ENCODE measurements at regions not wholly inside any gene's neighbourhood (a gene's known extent, or its start where the extent isn't known, plus 50 kb on each side); places are given as distances from the start of the nearest gene placed in this dataset.

DNA sequence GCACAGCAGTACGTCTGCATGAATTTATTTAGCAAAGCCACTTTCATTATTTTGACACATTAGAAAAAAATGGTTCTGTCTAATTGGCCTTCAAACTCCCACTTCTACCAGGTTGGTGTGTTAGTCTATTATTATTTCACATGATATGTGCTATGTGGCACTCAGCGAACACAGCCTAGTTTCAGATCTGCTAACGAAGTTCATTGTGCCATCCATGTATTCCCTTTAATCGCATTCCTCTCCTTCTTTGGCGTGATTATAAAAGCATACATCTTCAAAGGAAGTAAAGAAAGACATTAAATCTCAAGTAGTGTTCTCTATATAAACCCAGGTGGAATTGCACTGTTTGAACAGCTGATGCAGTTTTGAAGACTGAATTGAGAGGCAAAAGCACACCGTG lies 96.4 kb upstream of the CACNA2D1 start:
- Histone ChIP-seq H3K36me3 (ENCODE audit: insufficient read depth, low read length) (no peaks in the 10 kb centered on the region), H3F3A (ENCODE audit: insufficient read depth, low read length, poor library complexity, severe bottlenecking) (no peaks in the 10 kb centered on the region), H2AFZ (ENCODE audit: low read depth, low read length) (peak overlapping the region; percentile 6), H3K4me3 (ENCODE audit: low read length) (peak overlapping the region; percentile 28), H4K20me1 (ENCODE audit: insufficient read depth) (no peaks in the 10 kb centered on the region), H3K9me2 (ENCODE audit: insufficient read depth, low read length) (no peaks in the 10 kb centered on the region), H3K27ac (ENCODE audit: low read length) (peak overlapping the region; percentile 42), H3K79me2 (replicated peaks; ENCODE audit: insufficient read depth, low read length) (no peaks in the 10 kb centered on the region), H3K27me3 (ENCODE audit: insufficient read depth, low read depth, low read length) (no peaks in the 10 kb centered on the region), H3K9ac (ENCODE audit: low read length) (no peak overlapping the region), H3K9me3 (ENCODE audit: low read length) (no peaks in the 10 kb centered on the region), H3K4me2 (ENCODE audit: low read length) (peak overlapping the region; percentile 26)
- no peak for TF ChIP-seq EZH2 (IDR thresholded peaks at IDR 0.05; ENCODE audit: borderline replicate concordance, insufficient read depth, low read length, poor library complexity, severe bottlenecking)
- TF ChIP-seq POLR2AphosphoS5 (IDR thresholded peaks at IDR 0.05), result no peak
- TF ChIP-seq, protein P1, sequence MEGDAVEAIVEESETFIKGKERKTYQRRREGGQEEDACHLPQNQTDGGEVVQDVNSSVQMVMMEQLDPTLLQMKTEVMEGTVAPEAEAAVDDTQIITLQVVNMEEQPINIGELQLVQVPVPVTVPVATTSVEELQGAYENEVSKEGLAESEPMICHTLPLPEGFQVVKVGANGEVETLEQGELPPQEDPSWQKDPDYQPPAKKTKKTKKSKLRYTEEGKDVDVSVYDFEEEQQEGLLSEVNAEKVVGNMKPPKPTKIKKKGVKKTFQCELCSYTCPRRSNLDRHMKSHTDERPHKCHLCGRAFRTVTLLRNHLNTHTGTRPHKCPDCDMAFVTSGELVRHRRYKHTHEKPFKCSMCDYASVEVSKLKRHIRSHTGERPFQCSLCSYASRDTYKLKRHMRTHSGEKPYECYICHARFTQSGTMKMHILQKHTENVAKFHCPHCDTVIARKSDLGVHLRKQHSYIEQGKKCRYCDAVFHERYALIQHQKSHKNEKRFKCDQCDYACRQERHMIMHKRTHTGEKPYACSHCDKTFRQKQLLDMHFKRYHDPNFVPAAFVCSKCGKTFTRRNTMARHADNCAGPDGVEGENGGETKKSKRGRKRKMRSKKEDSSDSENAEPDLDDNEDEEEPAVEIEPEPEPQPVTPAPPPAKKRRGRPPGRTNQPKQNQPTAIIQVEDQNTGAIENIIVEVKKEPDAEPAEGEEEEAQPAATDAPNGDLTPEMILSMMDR (IDR thresholded peaks at IDR 0.05; ENCODE audit: poor library complexity, severe bottlenecking), result no peak
- no peak for TF ChIP-seq EP300 (conservative IDR thresholded peaks at IDR 0.05; ENCODE audit: poor library complexity, severe bottlenecking)
- no peak for TF ChIP-seq SMC3 (conservative IDR thresholded peaks at IDR 0.05; ENCODE audit: poor library complexity)
- no peak for TF ChIP-seq TAF1 (IDR thresholded peaks at IDR 0.05; ENCODE audit: low read depth)
- no peak for TF ChIP-seq RAD21 (conservative IDR thresholded peaks at IDR 0.05)
- no peak for TF ChIP-seq MXI1 (conservative IDR thresholded peaks at IDR 0.05; ENCODE audit: poor library complexity, severe bottlenecking)
- TF ChIP-seq, protein P2, sequence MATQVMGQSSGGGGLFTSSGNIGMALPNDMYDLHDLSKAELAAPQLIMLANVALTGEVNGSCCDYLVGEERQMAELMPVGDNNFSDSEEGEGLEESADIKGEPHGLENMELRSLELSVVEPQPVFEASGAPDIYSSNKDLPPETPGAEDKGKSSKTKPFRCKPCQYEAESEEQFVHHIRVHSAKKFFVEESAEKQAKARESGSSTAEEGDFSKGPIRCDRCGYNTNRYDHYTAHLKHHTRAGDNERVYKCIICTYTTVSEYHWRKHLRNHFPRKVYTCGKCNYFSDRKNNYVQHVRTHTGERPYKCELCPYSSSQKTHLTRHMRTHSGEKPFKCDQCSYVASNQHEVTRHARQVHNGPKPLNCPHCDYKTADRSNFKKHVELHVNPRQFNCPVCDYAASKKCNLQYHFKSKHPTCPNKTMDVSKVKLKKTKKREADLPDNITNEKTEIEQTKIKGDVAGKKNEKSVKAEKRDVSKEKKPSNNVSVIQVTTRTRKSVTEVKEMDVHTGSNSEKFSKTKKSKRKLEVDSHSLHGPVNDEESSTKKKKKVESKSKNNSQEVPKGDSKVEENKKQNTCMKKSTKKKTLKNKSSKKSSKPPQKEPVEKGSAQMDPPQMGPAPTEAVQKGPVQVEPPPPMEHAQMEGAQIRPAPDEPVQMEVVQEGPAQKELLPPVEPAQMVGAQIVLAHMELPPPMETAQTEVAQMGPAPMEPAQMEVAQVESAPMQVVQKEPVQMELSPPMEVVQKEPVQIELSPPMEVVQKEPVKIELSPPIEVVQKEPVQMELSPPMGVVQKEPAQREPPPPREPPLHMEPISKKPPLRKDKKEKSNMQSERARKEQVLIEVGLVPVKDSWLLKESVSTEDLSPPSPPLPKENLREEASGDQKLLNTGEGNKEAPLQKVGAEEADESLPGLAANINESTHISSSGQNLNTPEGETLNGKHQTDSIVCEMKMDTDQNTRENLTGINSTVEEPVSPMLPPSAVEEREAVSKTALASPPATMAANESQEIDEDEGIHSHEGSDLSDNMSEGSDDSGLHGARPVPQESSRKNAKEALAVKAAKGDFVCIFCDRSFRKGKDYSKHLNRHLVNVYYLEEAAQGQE (IDR thresholded peaks at IDR 0.05; ENCODE audit: borderline replicate concordance), result no peak

DNA sequence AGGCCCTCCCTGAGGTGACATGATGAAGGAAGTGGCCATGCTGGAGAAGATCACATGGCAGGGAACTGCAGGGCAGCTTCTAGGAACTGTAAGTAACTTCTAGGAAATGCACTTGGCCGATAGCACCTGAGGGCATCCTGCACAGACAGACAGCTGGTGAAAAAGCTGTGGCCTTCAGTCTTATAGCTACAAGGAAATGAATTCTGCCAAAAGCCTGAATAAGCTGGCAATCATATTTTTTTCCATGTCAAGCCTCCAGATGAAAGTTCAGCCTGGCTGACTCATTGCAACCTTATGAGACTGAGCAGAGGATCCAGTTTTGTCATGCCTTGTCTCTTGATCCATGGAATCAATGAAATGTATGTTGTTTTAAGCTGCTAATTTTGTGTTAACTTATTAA lies 91.1 kb upstream of the CACNA2D1 start:
- no peaks in the 10 kb centered on the region for H3K27me3 ChIP-seq (ENCODE audit: insufficient read depth, low read depth, low read length)
- H3K9ac ChIP-seq (ENCODE audit: low read length), result no peak overlapping the region
- no peaks in the 10 kb centered on the region for H3F3A ChIP-seq (ENCODE audit: insufficient read depth, low read length, poor library complexity, severe bottlenecking)
- no peak overlapping the region for H2AFZ ChIP-seq (ENCODE audit: low read depth, low read length)
- H3K9me2 ChIP-seq (ENCODE audit: insufficient read depth, low read length), result no peaks in the 10 kb centered on the region
- no peak overlapping the region for H3K27ac ChIP-seq (ENCODE audit: low read length)
- no peak for TF ChIP-seq POLR2AphosphoS5 (IDR thresholded peaks at IDR 0.05)
- TF ChIP-seq EZH2 (IDR thresholded peaks at IDR 0.05; ENCODE audit: borderline replicate concordance, insufficient read depth, low read length, poor library complexity, severe bottlenecking), result no peak
- TF ChIP-seq, protein P2 (IDR thresholded peaks at IDR 0.05; ENCODE audit: borderline replicate concordance), result no peak
- no peak for TF ChIP-seq MXI1 (conservative IDR thresholded peaks at IDR 0.05; ENCODE audit: poor library complexity, severe bottlenecking)
- no peak for TF ChIP-seq SMC3 (conservative IDR thresholded peaks at IDR 0.05; ENCODE audit: poor library complexity)
- no peak for TF ChIP-seq EP300 (conservative IDR thresholded peaks at IDR 0.05; ENCODE audit: poor library complexity, severe bottlenecking)
- no peak for TF ChIP-seq RAD21 (conservative IDR thresholded peaks at IDR 0.05)
- no peak for TF ChIP-seq TAF1 (IDR thresholded peaks at IDR 0.05; ENCODE audit: low read depth)
- TF ChIP-seq, protein P1 (IDR thresholded peaks at IDR 0.05; ENCODE audit: poor library complexity, severe bottlenecking), result no peak
- H3K36me3 ChIP-seq (ENCODE audit: insufficient read depth, low read length), result no peaks in the 10 kb centered on the region
- H3K79me2 ChIP-seq (replicated peaks; ENCODE audit: insufficient read depth, low read length), result no peaks in the 10 kb centered on the region
- H3K4me3 ChIP-seq (ENCODE audit: low read length), result no peak overlapping the region
- H4K20me1 ChIP-seq (ENCODE audit: insufficient read depth), result no peaks in the 10 kb centered on the region
- no peaks in the 10 kb centered on the region for H3K9me3 ChIP-seq (ENCODE audit: low read length)
- H3K4me2 ChIP-seq (ENCODE audit: low read length), result no peak overlapping the region

Data from neural cell (in vitro differentiated cells).